ENCODE measurements at regions not wholly inside any gene's neighbourhood (a gene's known extent, or its start where the extent isn't known, plus 50 kb on each side); places are given as distances from the start of the nearest gene placed in this dataset.

DNA sequence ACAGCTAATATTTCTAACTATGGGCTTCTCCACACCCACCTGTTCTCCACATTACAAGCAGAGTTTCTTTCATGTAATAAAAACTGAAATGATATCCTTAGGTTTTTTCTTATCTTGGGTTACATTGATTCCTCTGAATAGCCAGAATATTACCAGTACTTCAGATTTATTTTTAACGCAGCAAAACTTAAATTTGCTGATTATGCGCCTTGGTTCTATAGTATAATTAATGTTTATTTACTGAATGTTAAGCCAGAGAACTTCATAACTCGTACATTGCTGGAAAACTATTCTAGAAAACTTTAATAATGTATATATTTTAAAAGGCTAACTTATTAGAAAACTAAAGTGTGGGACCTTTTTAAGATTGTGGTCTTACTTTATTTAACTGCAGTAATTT is 577.2 kb downstream of the PRKD1 start:
- Histone ChIP-seq H3K4me3 (no peak overlapping the region), H3K27me3 (no peaks in the 10 kb centered on the region), H3K9me3 (no peaks in the 10 kb centered on the region), H3K27ac (no peak overlapping the region), H3K4me1 (no peaks in the 10 kb centered on the region), H3K36me3 (no peaks in the 10 kb centered on the region)
- intact Hi-C loops (cut with DNase I): no loop called here
- no peak for DNase-seq
- TF ChIP-seq EP300 (IDR thresholded peaks at IDR 0.05) (no peak), POLR2A (IDR thresholded peaks at IDR 0.05) (no peak)
- WGBS, 2 donors: 59 to 74% methylated on average over 3 of the region's 3 CpGs

DNA sequence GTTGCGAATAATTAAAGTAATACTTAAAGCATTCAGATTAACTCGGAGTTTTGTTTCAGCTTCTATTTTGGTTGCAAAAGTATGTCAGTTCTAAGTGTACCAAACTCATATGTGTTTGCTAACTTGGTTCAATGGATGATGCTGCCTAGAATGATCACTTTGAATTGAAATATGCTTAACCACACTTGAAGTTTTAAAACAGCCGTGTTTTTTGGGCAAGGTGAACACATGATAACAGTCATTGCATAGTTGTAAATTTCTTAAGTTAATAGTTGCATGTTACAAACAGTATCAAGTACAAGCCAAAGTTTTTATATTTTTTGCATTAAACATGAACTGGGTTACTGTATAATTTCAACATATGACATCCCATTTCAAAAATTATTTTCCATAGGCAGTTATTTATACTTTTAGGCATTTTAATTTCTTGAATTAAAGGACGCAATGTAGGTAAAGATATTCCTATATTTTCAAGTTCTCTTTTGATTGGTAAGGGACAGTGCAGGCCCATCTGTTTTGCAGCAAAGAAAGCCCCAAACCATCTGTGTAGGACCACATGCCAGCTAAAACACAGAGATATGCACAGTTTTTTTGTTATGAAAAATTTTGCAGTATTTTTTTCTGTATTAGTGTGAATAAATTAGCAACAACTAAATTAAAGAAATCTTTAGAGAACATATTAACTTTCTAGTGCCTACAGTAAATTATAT is 575.5 kb downstream of the PRKD1 start:
- Histone ChIP-seq H3K27me3 (no peaks in the 10 kb centered on the region), H3K4me3 (no peak overlapping the region), H3K4me1 (no peaks in the 10 kb centered on the region), H3K36me3 (no peaks in the 10 kb centered on the region), H3K27ac (no peak overlapping the region), H3K9me3 (no peaks in the 10 kb centered on the region)
- intact Hi-C loops (cut with DNase I): no loop called here
- 84 to 85% methylated on average over 4 of the region's 4 CpGs for WGBS, 2 donors
- no peak for DNase-seq
- TF ChIP-seq, protein P1, sequence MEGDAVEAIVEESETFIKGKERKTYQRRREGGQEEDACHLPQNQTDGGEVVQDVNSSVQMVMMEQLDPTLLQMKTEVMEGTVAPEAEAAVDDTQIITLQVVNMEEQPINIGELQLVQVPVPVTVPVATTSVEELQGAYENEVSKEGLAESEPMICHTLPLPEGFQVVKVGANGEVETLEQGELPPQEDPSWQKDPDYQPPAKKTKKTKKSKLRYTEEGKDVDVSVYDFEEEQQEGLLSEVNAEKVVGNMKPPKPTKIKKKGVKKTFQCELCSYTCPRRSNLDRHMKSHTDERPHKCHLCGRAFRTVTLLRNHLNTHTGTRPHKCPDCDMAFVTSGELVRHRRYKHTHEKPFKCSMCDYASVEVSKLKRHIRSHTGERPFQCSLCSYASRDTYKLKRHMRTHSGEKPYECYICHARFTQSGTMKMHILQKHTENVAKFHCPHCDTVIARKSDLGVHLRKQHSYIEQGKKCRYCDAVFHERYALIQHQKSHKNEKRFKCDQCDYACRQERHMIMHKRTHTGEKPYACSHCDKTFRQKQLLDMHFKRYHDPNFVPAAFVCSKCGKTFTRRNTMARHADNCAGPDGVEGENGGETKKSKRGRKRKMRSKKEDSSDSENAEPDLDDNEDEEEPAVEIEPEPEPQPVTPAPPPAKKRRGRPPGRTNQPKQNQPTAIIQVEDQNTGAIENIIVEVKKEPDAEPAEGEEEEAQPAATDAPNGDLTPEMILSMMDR (IDR thresholded peaks at IDR 0.05): no peak
- TF ChIP-seq POLR2AphosphoS5 (IDR thresholded peaks at IDR 0.05) (no peak), EP300 (IDR thresholded peaks at IDR 0.05) (no peak), POLR2A (IDR thresholded peaks at IDR 0.05) (no peak)

DNA sequence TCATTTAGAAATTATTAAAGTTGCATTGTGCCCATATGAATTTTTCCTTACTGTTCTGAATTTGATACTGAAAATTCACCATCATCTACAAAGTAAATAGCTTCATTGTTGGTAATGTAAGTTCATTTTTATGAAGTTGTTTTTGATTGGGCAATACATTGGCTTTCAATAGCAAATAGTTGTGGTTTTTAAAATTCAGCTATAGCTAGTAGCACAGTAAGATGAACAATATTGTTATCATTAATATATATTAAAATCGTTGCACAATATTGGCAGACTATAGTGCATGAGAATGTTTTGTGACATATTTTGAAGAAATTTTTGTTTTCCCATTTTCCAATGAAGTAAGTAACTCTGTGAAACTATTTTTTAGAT is 575.0 kb downstream of the PRKD1 start:
- intact Hi-C loops (cut with DNase I): no loop called here
- DNase-seq: no peak
- Histone ChIP-seq H3K4me3 (no peak overlapping the region), H3K36me3 (no peaks in the 10 kb centered on the region), H3K4me1 (no peaks in the 10 kb centered on the region), H3K27me3 (no peaks in the 10 kb centered on the region), H3K9me3 (no peaks in the 10 kb centered on the region), H3K27ac (no peak overlapping the region)
- WGBS, 2 donors: 80 to 85% methylated on average over 1 of the region's 1 CpG
- no peak for TF ChIP-seq POLR2A (IDR thresholded peaks at IDR 0.05)
- TF ChIP-seq, protein P1 (IDR thresholded peaks at IDR 0.05): no peak
- TF ChIP-seq EP300 (IDR thresholded peaks at IDR 0.05): no peak
- TF ChIP-seq POLR2AphosphoS5 (IDR thresholded peaks at IDR 0.05): no peak

DNA sequence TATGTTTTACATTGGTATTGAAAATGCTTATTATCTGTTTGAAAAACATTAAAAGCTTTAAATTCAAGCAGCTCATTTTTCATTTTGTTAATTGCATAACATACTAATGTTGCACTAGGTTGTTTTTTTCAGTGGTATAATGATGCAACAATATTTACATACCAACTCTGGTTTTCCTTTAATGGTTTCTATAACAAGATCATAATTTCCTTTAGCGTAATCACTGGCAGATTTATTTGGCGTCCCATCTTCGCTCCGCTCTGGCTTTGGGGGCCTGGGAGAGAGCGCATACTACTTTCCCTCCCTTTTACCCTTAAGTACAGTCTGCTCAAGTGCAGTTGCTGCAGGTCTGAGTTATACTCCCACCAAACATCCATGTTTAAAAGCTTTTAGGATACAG is 574.1 kb downstream of the PRKD1 start:
- TF ChIP-seq, protein P1 (IDR thresholded peaks at IDR 0.05): no peak
- TF ChIP-seq POLR2AphosphoS5 (IDR thresholded peaks at IDR 0.05) (no peak), POLR2A (IDR thresholded peaks at IDR 0.05) (no peak), EP300 (IDR thresholded peaks at IDR 0.05) (no peak)
- WGBS, 2 donors: 84 to 90% methylated on average over 5 of the region's 5 CpGs
- H3K4me1 ChIP-seq: no peaks in the 10 kb centered on the region

DNA sequence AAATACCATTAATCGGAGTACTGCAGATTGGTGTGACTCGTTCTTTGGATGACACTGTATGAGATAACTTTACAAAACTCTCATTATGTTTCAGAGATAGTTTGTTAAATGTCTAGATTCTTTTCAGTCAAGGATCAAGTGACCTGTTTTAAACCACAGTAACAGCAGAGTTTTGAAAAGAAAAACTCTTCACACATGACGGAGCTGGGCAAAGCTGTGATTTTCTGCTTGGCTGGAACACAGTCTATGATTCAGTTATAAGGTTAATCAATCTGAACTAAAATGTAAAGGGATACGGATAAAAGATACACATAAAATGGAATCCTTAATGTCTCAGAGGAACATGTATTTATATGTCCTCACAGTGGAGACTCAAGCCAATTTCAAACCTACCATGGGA is 573.2 kb downstream of the PRKD1 start:
- Histone ChIP-seq H3K36me3 (no peaks in the 10 kb centered on the region), H3K9me3 (no peaks in the 10 kb centered on the region), H3K4me1 (no peaks in the 10 kb centered on the region), H3K27me3 (no peaks in the 10 kb centered on the region), H3K4me3 (no peak overlapping the region), H3K27ac (no peak overlapping the region)
- intact Hi-C loops (cut with DNase I): no loop called here
- TF ChIP-seq POLR2A (IDR thresholded peaks at IDR 0.05) (no peak), EP300 (IDR thresholded peaks at IDR 0.05) (no peak), POLR2AphosphoS5 (IDR thresholded peaks at IDR 0.05) (no peak)
- TF ChIP-seq, protein P1 (IDR thresholded peaks at IDR 0.05): no peak
- 85 to 87% methylated on average over 4 of the region's 4 CpGs for whole genome bisulfite sequencing, 2 donors
- DNase-seq: no peak

More for the DNA sequence above, 574.1 kb downstream of the PRKD1 start:
- Histone ChIP-seq H3K4me3 (no peak overlapping the region), H3K36me3 (no peaks in the 10 kb centered on the region), H3K27me3 (no peaks in the 10 kb centered on the region), H3K9me3 (no peaks in the 10 kb centered on the region), H3K27ac (no peak overlapping the region)
- no peak for DNase-seq
- intact Hi-C loops (cut with DNase I): no loop called here
